Activated CD4-positive, alpha-beta T cell treated with anti-CD3 and anti-CD28 coated beads, Interleukin-2, Interleukin-6, amounts not matched to agents 100 ng/mL and 50 ng/mL, durations not matched to agents 16 hours and 8 hours (primary cell): ENCODE measurements at regions not wholly inside any gene's neighbourhood (a gene's known extent, or its start where the extent isn't known, plus 50 kb on each side); places are given as distances from the start of the nearest gene placed in this dataset.

Experiments used
- DNase-seq: peaks from one replicate; pipeline ENCODE4 v3.0.0-alpha.2; 2020

GRCh38 chr12:66066137-66066928 is 64.2 kb downstream of the LLPH start:
- peak; percentile 3 for DNase-seq

- no peak for DNase-seq
These were observed 64.9 kb downstream of the LLPH start for GRCh38 chr12:66065641-66066136.

- DNase-seq, result no peak
These were observed 65.4 kb downstream of the LLPH start for GRCh38 chr12:66065150-66065549.

GRCh38 chr12:66063916-66064315 is 66.6 kb downstream of the LLPH start:
- DNase-seq, result no peak

GRCh38 chr12:66062290-66062625 is 68.3 kb downstream of the LLPH start:
- no peak for DNase-seq

GRCh38 chr12:66061557-66062289 is 68.8 kb downstream of the LLPH start:
- DNase-seq, result no peak

GRCh38 chr12:66061076-66061475 is 69.5 kb downstream of the LLPH start:
- no peak for DNase-seq

GRCh38 chr12:66060163-66060907 is 70.2 kb downstream of the LLPH start:
- no peak for DNase-seq

GRCh38 chr12:66059666-66060065 is 70.9 kb downstream of the LLPH start:
- DNase-seq, result no peak

- no peak for DNase-seq
These were observed 72.0 kb downstream of the LLPH start for GRCh38 chr12:66058554-66058953.

- no peak for DNase-seq
These were observed 74.7 kb downstream of the LLPH start for GRCh38 chr12:66055837-66056319.

- DNase-seq, result no peak
These were observed 77.4 kb downstream of the LLPH start for GRCh38 chr12:66052988-66053615.

- DNase-seq, result no peak
These were observed 79.2 kb downstream of the LLPH start for GRCh38 chr12:66051361-66051760.

GRCh38 chr12:66050610-66051009 is 79.9 kb downstream of the LLPH start:
- no peak for DNase-seq

GRCh38 chr12:66050283-66050576 is 80.3 kb downstream of the LLPH start:
- DNase-seq, result no peak

- no peak for DNase-seq
These were observed 80.8 kb downstream of the LLPH start for GRCh38 chr12:66049538-66050282.

- no peak for DNase-seq
These were observed 81.6 kb downstream of the LLPH start for GRCh38 chr12:66048835-66049537.

- no peak for DNase-seq
These were observed 82.2 kb downstream of the LLPH start for GRCh38 chr12:66048218-66048834.

GRCh38 chr12:66047411-66048021 is 83.0 kb downstream of the LLPH start:
- no peak for DNase-seq

- no peak for DNase-seq
These were observed 85.0 kb downstream of the LLPH start for GRCh38 chr12:66045506-66045905.

- no peak for DNase-seq
These were observed 85.8 kb downstream of the LLPH start for GRCh38 chr12:66044731-66045130.
